Lower leg skin (tissue), 4 donors: ENCODE measurements at regions not wholly inside any gene's neighbourhood (a gene's known extent, or its start where the extent isn't known, plus 50 kb on each side); places are given as distances from the start of the nearest gene placed in this dataset.

Experiments
- DNase-seq, 2 donors: peaks; one replicate each; pipeline ENCODE4 v3.0.0-alpha.2; 2019; ENCODE audit warnings: low spot score in 2 of 2
- H3K4me3 ChIP-seq: fragments of 200-600 bp; sonication (generic); 2 replicates; pipeline ENCODE4 v1.5.1; 2017; ENCODE audit warnings: mild to moderate bottlenecking, low read depth; ENCODE audit not compliant: poor library complexity, severe bottlenecking
- CTCF ChIP-seq, 3 donors: fragments of 450-650 bp; IDR thresholded peaks; one replicate each; pipeline ENCODE4 v1.5.1; 2016; ENCODE audit warnings: antibody characterized with exemption in 3 of 3, mild to moderate bottlenecking in 3 of 3, moderate library complexity in 2 of 3
- POLR2A ChIP-seq, 2 donors: fragments of 450-650 bp; IDR thresholded peaks; one replicate each; pipeline ENCODE4 v1.6.1; 2016 to 2017; ENCODE audit warnings: antibody characterized with exemption in 2 of 2, mild to moderate bottlenecking in 1 of 2, moderate library complexity in 1 of 2
- WGBS, 2 donors: methylation state at CpG; one replicate each; pipeline ENCODE4 v1.1.5; 2018; 5-methylcytosine and 5-hydroxymethylcytosine counted together
- intact Hi-C: fragments of 100-400 bp; cut with DNase I; formaldehyde crosslinking; loops from one replicate; pipeline ENCODE4 v1.15.0; 2023; ENCODE audit warnings: low total_unique reads

DNA sequence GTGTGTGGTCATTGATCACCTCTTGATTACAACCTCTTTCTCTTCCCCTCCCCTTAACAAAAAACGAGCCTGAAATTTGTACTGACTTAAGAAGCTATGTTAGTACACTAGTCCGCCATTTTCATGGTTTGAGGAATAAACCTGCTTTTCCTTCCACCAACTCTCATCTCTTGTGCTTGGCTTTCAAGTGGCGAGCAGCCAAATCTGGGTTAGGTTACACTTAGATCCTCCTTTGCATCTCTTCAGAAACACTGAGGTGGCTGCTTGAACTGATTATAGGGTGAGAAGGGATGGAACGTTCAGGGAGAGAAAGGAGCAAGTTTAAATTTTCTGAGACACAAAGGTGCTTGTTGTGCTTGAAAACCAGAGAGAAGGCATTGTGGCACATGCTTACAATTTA lies 2171.4 kb downstream of the LRRC4C start:
- 64 to 66% methylated on average over 4 of the region's 4 CpGs for WGBS, 2 donors
- H3K4me3 ChIP-seq = no peak overlapping the region
- no peak for DNase-seq
- intact Hi-C loops = no loop called here
- no peak for TF ChIP-seq CTCF (IDR thresholded peaks at IDR 0.05)
- TF ChIP-seq POLR2A (IDR thresholded peaks at IDR 0.05) = no peak

DNA sequence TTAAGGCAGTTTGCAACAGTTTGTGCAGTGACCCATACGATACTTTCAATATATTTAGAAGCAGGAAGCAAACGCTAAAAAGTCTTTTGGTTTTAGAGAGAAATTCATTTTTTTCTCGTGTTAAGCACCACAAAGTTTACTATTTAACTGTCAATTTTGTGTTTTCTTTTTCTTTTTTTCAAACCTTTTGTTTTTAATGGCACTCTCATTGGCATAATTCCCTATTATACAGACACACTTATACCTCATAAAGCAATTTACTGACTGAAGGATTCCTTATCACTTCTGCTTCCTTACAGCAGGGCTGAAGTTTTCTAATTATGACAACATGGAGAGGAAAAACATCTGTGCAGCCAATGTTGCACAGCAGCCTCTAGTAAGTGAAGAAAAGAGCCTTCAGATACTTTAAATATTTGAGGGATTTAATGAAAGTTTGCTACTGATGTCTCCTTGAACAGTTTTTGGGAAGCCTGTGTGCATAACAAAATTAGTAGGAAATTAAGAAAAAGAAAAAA lies 2191.2 kb downstream of the LRRC4C start:
- TF ChIP-seq CTCF (IDR thresholded peaks at IDR 0.05) = no peak
- no peak for TF ChIP-seq POLR2A (IDR thresholded peaks at IDR 0.05)
- H3K4me3 ChIP-seq = no peak overlapping the region
- intact Hi-C loops = no loop called here
- no peak for DNase-seq
- 41 to 56% methylated on average over 3 of the region's 3 CpGs for WGBS, 2 donors

- TF ChIP-seq CTCF (IDR thresholded peaks at IDR 0.05) = no peak
- TF ChIP-seq POLR2A (IDR thresholded peaks at IDR 0.05) = no peak
- intact Hi-C loops = no loop called here
- H3K4me3 ChIP-seq = no peak overlapping the region
- WGBS, 2 donors = 96 to 100% methylated on average over 1 of the region's 1 CpG
- DNase-seq = no peak
Measured at GRCh38 chr11:39255648-39256047, 2203.8 kb downstream of the LRRC4C start.

DNA sequence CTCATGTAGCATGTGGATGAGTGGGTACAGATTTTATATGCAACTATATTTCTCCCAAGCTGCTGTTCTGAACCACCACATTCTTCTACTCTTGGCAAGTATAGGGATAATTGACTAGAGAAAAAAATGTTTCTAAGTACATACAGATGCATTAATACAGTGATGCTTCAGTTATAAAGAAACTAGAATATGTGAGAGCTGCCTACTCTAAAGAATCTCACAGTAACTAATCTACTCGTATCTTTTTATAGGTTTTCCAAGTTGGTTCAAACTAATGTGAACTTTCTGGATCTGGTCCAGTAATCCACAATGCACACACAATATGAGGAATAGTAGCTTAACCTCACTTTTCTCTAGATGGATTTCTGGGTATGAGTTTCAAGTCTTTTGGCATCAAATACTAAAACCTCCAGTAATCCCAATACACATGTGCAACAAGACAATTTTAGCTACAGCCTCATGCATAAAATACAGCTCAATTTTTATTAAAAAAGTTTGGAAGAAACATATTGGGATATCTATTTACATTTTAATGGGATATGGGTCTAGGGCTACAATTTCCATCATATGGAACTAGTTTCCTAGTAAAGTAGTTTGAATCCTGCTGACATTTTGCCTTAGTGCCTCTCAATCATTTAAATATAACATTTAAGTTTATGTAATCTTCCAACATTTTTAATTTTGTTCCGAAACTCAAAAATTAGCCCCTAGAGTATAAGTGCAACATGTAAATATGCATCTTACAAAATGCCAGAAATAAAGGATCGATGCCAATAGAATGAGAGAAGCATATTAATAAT lies 2209.7 kb downstream of the LRRC4C start:
- intact Hi-C loops = no loop called here
- no peak for DNase-seq
- 52 to 56% methylated on average over 3 of the region's 3 CpGs for WGBS, 2 donors

GRCh38 chr11:39247570-39248137 lies 2211.8 kb downstream of the LRRC4C start:
- TF ChIP-seq CTCF (IDR thresholded peaks at IDR 0.05) (no peak), POLR2A (IDR thresholded peaks at IDR 0.05) (no peak)
- no peak overlapping the region for H3K4me3 ChIP-seq
- DNase-seq = no peak
- WGBS, 2 donors = 75 to 76% methylated on average over 1 of the region's 1 CpG
- intact Hi-C loops = no loop called here

More for the DNA sequence above, 2209.7 kb downstream of the LRRC4C start:
- no peak overlapping the region for H3K4me3 ChIP-seq
- TF ChIP-seq POLR2A (IDR thresholded peaks at IDR 0.05) = no peak
- TF ChIP-seq CTCF (IDR thresholded peaks at IDR 0.05) = no peak
